GM23338 (cell line): ENCODE measurements at regions not wholly inside any gene's neighbourhood (a gene's known extent, or its start where the extent isn't known, plus 50 kb on each side); places are given as distances from the start of the nearest gene placed in this dataset.

Experiments used
- ATAC-seq: fragments of 200-7000 bp; cut with Tn5 transposase; 3 replicates; pipeline ENCODE4 v1.9.1; 2020
- DNase-seq: peaks from one replicate; pipeline ENCODE4 v3.0.0-alpha.2; 2015; ENCODE audit warnings: low spot score
- H2AFZ ChIP-seq: fragments of 200-600 bp; sonication (generic); 2 replicates; pipeline ENCODE4 v1.8.0; 2016; ENCODE audit warnings: antibody characterized with exemption, mild to moderate bottlenecking, moderate library complexity
- H3F3A ChIP-seq: fragments of 200-600 bp; sonication (generic); replicated peaks from 2 replicates; pipeline ENCODE4 v1.8.0; 2017; ENCODE audit warnings: antibody characterized with exemption, mixed run types, low read depth
- H3K27ac ChIP-seq: fragments of 200-600 bp; sonication (generic); 2 replicates; pipeline ENCODE4 v1.6.1; 2016; ENCODE audit warnings: low read depth
- H3K27me3 ChIP-seq: fragments of 200-600 bp; sonication (generic); 2 replicates; pipeline ENCODE4 v1.8.0; 2016; ENCODE audit warnings: mild to moderate bottlenecking, mixed run types, moderate library complexity; ENCODE audit not compliant: insufficient read depth
- H3K36me3 ChIP-seq: fragments of 200-600 bp; sonication (generic); 2 replicates; pipeline ENCODE4 v1.8.0; 2016; ENCODE audit warnings: mild to moderate bottlenecking; ENCODE audit not compliant: insufficient read depth
- H3K4me1 ChIP-seq: fragments of 200-600 bp; sonication (generic); 2 replicates; pipeline ENCODE4 v1.8.0; 2016; ENCODE audit warnings: mild to moderate bottlenecking, moderate library complexity; ENCODE audit not compliant: insufficient read depth
- H3K4me2 ChIP-seq: fragments of 200-600 bp; sonication (generic); 2 replicates; pipeline ENCODE4 v1.7.1; 2017; ENCODE audit warnings: mixed run types
- H3K4me3 ChIP-seq: fragments of 200-600 bp; sonication (generic); 2 replicates; pipeline ENCODE4 v1.6.1; 2016; ENCODE audit warnings: mixed run types
- H3K79me2 ChIP-seq: fragments of 200-600 bp; sonication (generic); replicated peaks from 2 replicates; pipeline ENCODE4 v1.8.0; 2017; ENCODE audit warnings: mild to moderate bottlenecking; ENCODE audit not compliant: insufficient read depth
- H3K9me2 ChIP-seq: fragments of 200-600 bp; sonication (generic); 2 replicates; pipeline ENCODE4 v1.8.0; 2017; ENCODE audit not compliant: insufficient read depth
- H4K20me1 ChIP-seq: fragments of 200-600 bp; sonication (generic); replicated peaks from 2 replicates; pipeline ENCODE4 v1.8.0; 2017; ENCODE audit warnings: mild to moderate bottlenecking; ENCODE audit not compliant: insufficient read depth
- H3K27ac Mint-ChIP-seq: 2 replicates; pipeline ENCODE4 v1.8.0; 2020; ENCODE audit warnings: inconsistent platforms, mild to moderate bottlenecking, moderate library complexity, mixed read lengths
- H3K27me3 Mint-ChIP-seq: 3 replicates; pipeline ENCODE4 v1.8.0; 2022; ENCODE audit warnings: low read depth, mild to moderate bottlenecking, moderate library complexity, mixed read lengths, inconsistent platforms; ENCODE audit not compliant: insufficient read depth, poor library complexity
- H3K36me3 Mint-ChIP-seq: 3 replicates; pipeline ENCODE4 v1.8.0; 2021; ENCODE audit warnings: low read depth, mild to moderate bottlenecking, inconsistent platforms, moderate library complexity, mixed read lengths
- H3K4me1 Mint-ChIP-seq: 3 replicates; pipeline ENCODE4 v1.8.0; 2020; ENCODE audit warnings: mild to moderate bottlenecking, inconsistent platforms, mixed read lengths
- H3K4me3 Mint-ChIP-seq: 3 replicates; pipeline ENCODE4 v1.8.0; 2021; ENCODE audit warnings: moderate library complexity, mild to moderate bottlenecking, inconsistent platforms, mixed read lengths
- H3K9me3 Mint-ChIP-seq: 3 replicates; pipeline ENCODE4 v1.8.0; 2020; ENCODE audit warnings: moderate library complexity, mild to moderate bottlenecking, inconsistent platforms, mixed read lengths
- EZH2 ChIP-seq: fragments of 200-600 bp; sonication (generic); IDR thresholded peaks from one replicate; pipeline ENCODE4 v1.8.0; 2017; ENCODE audit warnings: antibody characterized with exemption, mild to moderate bottlenecking, low read depth; ENCODE audit not compliant: unreplicated experiment
- NANOG ChIP-seq: IDR thresholded peaks from 2 replicates; pipeline ENCODE4 v1.6.1; 2016; ENCODE audit warnings: antibody characterized with exemption, borderline replicate concordance
- POLR2AphosphoS5 ChIP-seq: IDR thresholded peaks from 2 replicates; pipeline ENCODE4 v1.6.1; 2016; ENCODE audit warnings: antibody characterized with exemption, low read depth
- STAT1 ChIP-seq: IDR thresholded peaks from one replicate; pipeline ENCODE4 v1.6.1; 2016; ENCODE audit warnings: antibody characterized with exemption; ENCODE audit not compliant: unreplicated experiment
- ZNF331 ChIP-seq: fragments of 250-450 bp; sonication (Bioruptor Pico); IDR thresholded peaks from 2 replicates; pipeline ENCODE4 v1.5.0; 2020; ENCODE audit warnings: low read depth, mild to moderate bottlenecking, moderate library complexity
- TF ChIP-seq, protein P1 (sequence below): IDR thresholded peaks from one replicate; pipeline ENCODE4 v1.6.1; 2018; ENCODE audit warnings: antibody characterized with exemption; ENCODE audit not compliant: unreplicated experiment
- TF ChIP-seq, protein P2 (sequence below): IDR thresholded peaks from 2 replicates; pipeline ENCODE4 v1.6.1; 2016; ENCODE audit warnings: antibody characterized with exemption
- TF ChIP-seq, protein P3 (sequence below), 2 experiments: fragments of 200-600 bp in 1 of 2; sonication (generic) in 1 of 2; conservative IDR thresholded peaks; 2 replicates each; pipeline versions ENCODE4 v1.5.1 to v1.6.1; 2016 to 2017; ENCODE audit warnings: antibody characterized with exemption in 2 of 2, low read depth in 2 of 2, mild to moderate bottlenecking in 2 of 2, moderate library complexity in 1 of 2

DNA sequence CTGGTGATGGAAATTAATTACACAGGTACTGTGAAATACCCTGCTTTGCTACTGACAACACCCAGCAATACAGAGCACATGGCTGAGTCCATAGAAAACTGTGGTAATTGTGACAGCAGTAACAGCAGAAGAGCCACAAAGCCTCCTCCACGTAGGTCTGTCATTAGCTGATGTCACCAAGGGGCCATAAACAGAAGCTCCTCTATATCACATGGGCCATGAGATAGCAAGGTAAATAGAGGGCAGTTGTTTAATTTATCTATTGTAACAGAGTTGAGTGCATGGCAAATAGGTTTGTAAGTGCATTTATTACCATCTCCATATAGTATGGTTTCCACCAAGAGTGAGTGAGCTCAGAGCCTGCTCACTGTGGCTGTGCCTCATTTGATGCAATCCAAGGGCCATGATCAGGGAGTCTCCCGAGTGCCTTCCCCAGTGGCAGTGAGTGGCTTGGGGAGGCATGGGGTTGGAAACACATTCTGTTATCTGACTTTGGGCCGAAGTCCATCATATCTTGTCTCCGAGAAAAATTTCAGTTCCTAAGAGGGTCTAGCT is 281.2 kb downstream of the SKAP2 start (continued):
- TF ChIP-seq, protein P1, sequence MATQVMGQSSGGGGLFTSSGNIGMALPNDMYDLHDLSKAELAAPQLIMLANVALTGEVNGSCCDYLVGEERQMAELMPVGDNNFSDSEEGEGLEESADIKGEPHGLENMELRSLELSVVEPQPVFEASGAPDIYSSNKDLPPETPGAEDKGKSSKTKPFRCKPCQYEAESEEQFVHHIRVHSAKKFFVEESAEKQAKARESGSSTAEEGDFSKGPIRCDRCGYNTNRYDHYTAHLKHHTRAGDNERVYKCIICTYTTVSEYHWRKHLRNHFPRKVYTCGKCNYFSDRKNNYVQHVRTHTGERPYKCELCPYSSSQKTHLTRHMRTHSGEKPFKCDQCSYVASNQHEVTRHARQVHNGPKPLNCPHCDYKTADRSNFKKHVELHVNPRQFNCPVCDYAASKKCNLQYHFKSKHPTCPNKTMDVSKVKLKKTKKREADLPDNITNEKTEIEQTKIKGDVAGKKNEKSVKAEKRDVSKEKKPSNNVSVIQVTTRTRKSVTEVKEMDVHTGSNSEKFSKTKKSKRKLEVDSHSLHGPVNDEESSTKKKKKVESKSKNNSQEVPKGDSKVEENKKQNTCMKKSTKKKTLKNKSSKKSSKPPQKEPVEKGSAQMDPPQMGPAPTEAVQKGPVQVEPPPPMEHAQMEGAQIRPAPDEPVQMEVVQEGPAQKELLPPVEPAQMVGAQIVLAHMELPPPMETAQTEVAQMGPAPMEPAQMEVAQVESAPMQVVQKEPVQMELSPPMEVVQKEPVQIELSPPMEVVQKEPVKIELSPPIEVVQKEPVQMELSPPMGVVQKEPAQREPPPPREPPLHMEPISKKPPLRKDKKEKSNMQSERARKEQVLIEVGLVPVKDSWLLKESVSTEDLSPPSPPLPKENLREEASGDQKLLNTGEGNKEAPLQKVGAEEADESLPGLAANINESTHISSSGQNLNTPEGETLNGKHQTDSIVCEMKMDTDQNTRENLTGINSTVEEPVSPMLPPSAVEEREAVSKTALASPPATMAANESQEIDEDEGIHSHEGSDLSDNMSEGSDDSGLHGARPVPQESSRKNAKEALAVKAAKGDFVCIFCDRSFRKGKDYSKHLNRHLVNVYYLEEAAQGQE = no peak
- TF ChIP-seq NANOG (no peak), STAT1 (no peak), EZH2 (no peak), POLR2AphosphoS5 (no peak)
- TF ChIP-seq, protein P2, sequence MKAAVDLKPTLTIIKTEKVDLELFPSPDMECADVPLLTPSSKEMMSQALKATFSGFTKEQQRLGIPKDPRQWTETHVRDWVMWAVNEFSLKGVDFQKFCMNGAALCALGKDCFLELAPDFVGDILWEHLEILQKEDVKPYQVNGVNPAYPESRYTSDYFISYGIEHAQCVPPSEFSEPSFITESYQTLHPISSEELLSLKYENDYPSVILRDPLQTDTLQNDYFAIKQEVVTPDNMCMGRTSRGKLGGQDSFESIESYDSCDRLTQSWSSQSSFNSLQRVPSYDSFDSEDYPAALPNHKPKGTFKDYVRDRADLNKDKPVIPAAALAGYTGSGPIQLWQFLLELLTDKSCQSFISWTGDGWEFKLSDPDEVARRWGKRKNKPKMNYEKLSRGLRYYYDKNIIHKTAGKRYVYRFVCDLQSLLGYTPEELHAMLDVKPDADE = no peak

DNA sequence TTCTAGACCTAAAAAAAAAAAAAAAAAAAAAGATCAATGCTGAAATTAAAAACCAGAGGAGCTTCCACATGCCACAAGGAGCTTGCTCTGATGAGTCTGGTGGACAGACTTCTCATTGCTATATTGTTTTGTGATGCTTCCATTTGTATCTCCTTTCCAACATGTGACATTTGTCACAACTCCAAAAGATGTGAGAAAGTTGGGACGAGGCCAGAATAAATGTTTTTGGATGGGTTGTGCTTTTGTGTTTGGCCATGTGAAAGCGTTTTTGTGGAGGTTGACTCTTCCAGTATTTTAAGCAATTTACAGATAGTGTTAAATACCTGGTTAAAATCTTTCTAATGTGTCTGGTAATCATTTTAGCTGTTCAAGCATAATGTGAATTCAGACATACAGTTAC is 280.1 kb downstream of the SKAP2 start:
- ATAC-seq (no peak), DNase-seq (no peak)
- H3F3A ChIP-seq = no peaks in the 10 kb centered on the region
- Mint-ChIP-seq H3K36me3 (no peaks in the 10 kb centered on the region), H3K9me3 (no peaks in the 10 kb centered on the region), H3K27me3 (peaks cover 2% of the 10 kb centered on the region), H3K27ac (no peak overlapping the region), H3K4me1 (peaks cover 19% of the 10 kb centered on the region), H3K4me3 (no peak overlapping the region)
- no peak overlapping the region for H3K27ac ChIP-seq
- no peaks in the 10 kb centered on the region for H4K20me1 ChIP-seq
- H3K4me1 ChIP-seq = peaks cover 6% of the 10 kb centered on the region; the same call in 1 of the 2 replicates
- H3K27me3 ChIP-seq = no peaks in the 10 kb centered on the region
- H3K36me3 ChIP-seq = no peaks in the 10 kb centered on the region
- H2AFZ ChIP-seq = no peak overlapping the region; the same call in 1 of the 2 replicates
- H3K9me2 ChIP-seq = peaks cover 8% of the 10 kb centered on the region; the same call in 1 of the 2 replicates
- TF ChIP-seq, protein P3, sequence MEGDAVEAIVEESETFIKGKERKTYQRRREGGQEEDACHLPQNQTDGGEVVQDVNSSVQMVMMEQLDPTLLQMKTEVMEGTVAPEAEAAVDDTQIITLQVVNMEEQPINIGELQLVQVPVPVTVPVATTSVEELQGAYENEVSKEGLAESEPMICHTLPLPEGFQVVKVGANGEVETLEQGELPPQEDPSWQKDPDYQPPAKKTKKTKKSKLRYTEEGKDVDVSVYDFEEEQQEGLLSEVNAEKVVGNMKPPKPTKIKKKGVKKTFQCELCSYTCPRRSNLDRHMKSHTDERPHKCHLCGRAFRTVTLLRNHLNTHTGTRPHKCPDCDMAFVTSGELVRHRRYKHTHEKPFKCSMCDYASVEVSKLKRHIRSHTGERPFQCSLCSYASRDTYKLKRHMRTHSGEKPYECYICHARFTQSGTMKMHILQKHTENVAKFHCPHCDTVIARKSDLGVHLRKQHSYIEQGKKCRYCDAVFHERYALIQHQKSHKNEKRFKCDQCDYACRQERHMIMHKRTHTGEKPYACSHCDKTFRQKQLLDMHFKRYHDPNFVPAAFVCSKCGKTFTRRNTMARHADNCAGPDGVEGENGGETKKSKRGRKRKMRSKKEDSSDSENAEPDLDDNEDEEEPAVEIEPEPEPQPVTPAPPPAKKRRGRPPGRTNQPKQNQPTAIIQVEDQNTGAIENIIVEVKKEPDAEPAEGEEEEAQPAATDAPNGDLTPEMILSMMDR (conservative IDR thresholded peaks at IDR 0.05; ENCODE audit: low read depth in 2 of 2) = no peak
- TF ChIP-seq NANOG (no peak), ZNF331 (CRISPR knock-in tag) (no peak)
- H3K4me3 ChIP-seq = no peak overlapping the region
- no peaks in the 10 kb centered on the region for H3K79me2 ChIP-seq
- H3K4me2 ChIP-seq = no peak overlapping the region
